Retinal pigment epithelial cell (primary cell): ENCODE measurements at regions not wholly inside any gene's neighbourhood (a gene's known extent, or its start where the extent isn't known, plus 50 kb on each side); places are given as distances from the start of the nearest gene placed in this dataset.

Source experiments
- DNase-seq: peaks from one replicate; pipeline ENCODE4 v3.0.0-alpha.2; 2010; ENCODE audit warnings: low read depth
- H3K4me3 ChIP-seq: 2 replicates; pipeline ENCODE4 v1.5.1; 2011; ENCODE audit warnings: mild to moderate bottlenecking, low read length, control low read depth, moderate library complexity
- TF ChIP-seq, protein P1 (sequence below): conservative IDR thresholded peaks from 2 replicates; pipeline ENCODE4 v1.5.1; 2011; ENCODE audit warnings: low read depth, low read length, control low read depth, inconsistent platforms

DNA sequence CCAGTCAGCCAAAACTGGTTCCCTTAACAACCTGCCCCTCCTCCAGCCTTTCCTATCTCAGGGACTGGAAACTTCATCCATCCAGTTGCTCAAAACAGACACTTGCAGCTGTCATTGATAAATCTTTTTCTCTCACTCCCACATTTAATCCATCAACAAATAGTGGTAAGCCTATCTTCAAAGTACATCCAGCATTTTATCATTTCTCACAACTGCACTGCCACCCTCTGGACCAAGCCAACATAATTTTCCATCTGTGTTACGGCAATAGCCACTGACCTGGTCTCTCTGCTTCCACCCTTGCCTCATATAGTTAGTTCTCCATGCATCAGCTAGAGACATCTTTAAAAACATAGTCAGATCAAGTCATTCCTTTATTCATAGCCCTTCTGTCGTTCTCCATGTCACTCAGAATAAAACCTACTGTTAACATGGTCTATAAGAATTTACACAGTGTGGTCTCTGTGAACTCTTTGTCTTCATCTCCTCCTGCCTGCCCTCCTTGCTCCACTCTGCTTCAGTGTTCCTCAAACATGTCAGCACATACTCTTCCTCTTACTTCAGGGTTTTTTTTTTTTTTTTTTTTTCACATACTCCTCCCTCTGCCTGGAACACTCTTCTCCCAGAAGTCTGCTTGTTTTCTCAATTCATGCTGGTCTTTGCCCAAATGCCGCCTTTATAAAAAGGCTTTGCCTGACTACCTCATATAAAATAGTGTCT is 102.5 kb upstream of the COL6A5 start:
- no peak for DNase-seq
- no peak overlapping the region for H3K4me3 ChIP-seq
- TF ChIP-seq, protein P1, sequence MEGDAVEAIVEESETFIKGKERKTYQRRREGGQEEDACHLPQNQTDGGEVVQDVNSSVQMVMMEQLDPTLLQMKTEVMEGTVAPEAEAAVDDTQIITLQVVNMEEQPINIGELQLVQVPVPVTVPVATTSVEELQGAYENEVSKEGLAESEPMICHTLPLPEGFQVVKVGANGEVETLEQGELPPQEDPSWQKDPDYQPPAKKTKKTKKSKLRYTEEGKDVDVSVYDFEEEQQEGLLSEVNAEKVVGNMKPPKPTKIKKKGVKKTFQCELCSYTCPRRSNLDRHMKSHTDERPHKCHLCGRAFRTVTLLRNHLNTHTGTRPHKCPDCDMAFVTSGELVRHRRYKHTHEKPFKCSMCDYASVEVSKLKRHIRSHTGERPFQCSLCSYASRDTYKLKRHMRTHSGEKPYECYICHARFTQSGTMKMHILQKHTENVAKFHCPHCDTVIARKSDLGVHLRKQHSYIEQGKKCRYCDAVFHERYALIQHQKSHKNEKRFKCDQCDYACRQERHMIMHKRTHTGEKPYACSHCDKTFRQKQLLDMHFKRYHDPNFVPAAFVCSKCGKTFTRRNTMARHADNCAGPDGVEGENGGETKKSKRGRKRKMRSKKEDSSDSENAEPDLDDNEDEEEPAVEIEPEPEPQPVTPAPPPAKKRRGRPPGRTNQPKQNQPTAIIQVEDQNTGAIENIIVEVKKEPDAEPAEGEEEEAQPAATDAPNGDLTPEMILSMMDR: peak; percentile 26

DNA sequence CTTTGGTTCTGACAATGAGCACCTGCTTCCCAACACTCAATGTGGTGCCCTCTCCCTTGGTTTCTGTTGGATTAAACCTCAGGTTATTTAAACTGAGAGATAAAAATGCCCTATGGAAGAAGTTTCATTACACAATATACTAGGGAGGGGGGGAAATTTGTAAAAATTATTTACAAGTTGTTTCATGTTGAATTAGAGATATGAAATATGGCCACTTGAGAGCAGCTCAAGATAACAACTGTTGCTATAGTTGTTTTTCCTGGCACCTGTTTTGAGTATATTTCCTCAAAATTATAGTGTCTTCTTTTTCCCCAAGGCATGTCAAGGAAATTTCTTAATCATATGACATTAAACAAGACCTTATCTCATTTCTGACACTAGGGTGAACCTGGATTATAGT is 101.7 kb upstream of the COL6A5 start:
- no peak overlapping the region for H3K4me3 ChIP-seq
- DNase-seq: no peak
- TF ChIP-seq, protein P1: no peak

DNA sequence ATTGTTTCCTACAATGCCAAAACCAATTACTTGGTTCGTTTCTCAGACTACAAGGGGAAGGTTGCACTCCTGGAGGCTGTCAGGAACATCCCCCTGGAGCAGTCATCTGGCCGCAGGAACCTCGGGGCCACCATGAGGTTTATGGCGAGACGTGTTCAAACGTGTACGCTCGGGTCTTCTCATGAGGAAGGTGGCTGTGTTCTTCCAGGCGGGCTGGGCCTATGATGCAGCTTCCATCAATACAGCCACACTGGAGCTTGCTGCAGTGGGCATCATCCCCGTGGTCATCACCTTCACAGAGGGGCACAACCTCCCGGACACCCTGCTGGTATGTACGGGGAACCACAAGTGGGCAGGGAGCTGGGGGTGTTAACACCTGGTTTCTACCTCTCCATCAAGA is 94.5 kb upstream of the COL6A5 start:
- DNase-seq: no peak
- H3K4me3 ChIP-seq: no peak overlapping the region
- TF ChIP-seq, protein P1: no peak

DNA sequence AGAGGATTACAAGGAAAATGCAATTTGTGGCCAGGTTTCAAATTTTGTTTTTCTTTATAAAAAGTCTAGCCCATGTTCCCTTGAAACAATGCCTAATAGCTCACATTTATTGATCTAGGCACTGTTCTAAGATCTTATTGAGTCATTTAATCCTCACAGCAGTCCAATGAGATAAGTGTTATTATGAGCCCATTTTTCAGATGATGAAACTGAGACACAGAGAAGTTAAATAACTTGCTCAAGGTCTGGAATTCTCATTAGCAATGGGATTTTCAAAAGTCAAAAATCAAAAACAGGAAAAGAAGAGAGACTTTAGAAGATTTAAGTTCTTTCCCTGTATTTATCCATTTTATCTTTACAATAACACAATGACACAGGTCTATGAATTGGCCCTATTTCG is 90.0 kb upstream of the COL6A5 start:
- TF ChIP-seq, protein P1: no peak
- H3K4me3 ChIP-seq: no peak overlapping the region
- no peak for DNase-seq

DNA sequence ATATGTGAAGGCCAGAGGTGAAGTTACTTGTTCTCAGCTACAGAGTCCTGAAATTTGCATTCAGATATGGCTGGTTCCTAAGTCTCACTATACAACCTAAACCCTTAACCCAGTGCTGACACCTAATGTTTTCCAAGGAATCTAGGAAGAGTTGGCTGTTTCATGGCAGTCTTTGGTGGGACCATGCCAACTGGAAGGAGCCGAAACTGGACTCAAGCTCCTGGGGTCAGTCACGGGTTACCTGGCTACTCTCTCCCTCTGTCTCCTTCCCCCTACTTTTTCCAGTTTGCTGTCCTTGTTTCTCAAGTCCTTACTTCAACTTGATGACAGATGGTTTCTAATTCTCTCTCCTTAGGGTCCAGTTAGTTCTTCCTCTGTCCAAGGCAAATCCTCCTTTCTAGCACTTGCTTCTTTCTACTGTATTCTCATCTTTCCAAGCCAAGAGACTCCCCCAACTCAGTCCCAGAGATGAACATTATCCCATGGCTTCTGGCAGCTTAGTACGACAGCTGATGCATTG is 88.6 kb upstream of the COL6A5 start:
- no peak overlapping the region for H3K4me3 ChIP-seq
- TF ChIP-seq, protein P1: no peak
- DNase-seq: no peak

DNA sequence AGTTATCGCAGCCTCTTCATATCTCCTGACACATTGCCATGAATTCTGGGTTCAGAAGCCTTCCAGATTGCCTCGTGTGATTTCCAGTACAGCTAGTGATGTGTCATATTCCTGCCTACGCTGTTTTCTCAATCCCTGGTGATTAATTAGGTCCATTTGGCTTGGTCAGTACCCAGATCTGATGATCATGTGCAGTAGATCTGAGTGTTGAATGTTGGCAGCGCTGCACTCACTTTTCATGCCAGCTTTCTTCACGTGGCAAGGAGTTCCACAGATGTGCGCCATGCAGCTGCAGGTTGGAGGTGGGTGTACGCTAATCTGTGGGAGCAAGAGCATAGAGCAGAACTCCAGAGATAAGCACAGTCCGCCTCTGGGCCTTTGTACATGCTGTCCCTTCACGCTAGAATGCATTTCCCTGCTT is 86.9 kb upstream of the COL6A5 start:
- TF ChIP-seq, protein P1: no peak
- DNase-seq: no peak
- H3K4me3 ChIP-seq: no peak overlapping the region

DNA sequence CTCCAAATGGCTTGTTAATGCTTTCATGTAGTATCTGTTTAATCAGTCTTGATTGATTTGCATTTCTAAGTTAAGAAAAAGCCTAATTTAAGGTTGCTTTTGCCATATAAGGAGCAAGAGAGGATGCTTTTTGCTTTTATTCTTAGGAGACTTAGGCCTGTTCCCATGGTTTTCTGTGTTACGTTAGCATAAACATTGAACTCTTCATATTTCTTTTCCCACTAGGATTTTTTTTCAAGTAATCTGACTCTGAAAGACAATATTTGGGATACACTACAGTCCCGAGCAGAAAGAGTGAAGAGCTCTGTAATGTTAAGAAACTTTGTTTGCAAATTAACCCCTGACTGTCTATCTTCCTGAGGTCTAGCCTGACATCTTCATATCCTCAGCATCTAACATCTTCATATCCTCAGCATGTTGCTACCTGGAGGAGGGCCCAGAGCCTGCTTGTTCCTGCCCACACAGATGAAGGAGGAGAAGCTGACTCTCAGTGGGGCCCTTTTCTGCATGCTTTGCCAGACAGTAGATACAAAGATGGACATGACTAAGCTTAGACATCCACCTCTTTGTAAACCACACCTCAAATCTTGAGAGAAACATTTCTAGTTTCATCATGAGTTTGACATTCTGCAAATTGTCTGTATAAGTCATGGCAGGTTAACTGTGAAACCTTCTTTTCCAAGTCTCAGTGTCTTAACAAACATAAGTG is 86.2 kb upstream of the COL6A5 start:
- DNase-seq: no peak
- TF ChIP-seq, protein P1: no peak
- no peak overlapping the region for H3K4me3 ChIP-seq
